HG03196 (cell line): ENCODE measurements at regions not wholly inside any gene's neighbourhood (a gene's known extent, or its start where the extent isn't known, plus 50 kb on each side); places are given as distances from the start of the nearest gene placed in this dataset.
A peak's percentile ranks its signal among the peaks of the same experiment; 100 is the strongest.

ENCODE experiments used
- ATAC-seq: cut with Tn5 transposase; IDR thresholded peaks from one replicate; pipeline ENCODE4 v1.9.1; 2021; ENCODE audit not compliant: unreplicated experiment

GRCh38 chr22:22392131-22392530 is 116.4 kb downstream of the ZNF280B start:
- no peak for ATAC-seq

- no peak for ATAC-seq
These were observed 114.0 kb downstream of the ZNF280B start for GRCh38 chr22:22394591-22394990.

- ATAC-seq = no peak
These were observed 113.3 kb downstream of the ZNF280B start for GRCh38 chr22:22395245-22395644.

GRCh38 chr22:22396741-22397291 is 111.7 kb downstream of the ZNF280B start:
- ATAC-seq = no peak

GRCh38 chr22:22397292-22397870 is 111.2 kb downstream of the ZNF280B start:
- no peak for ATAC-seq

- ATAC-seq = no peak
These were observed 110.5 kb downstream of the ZNF280B start for GRCh38 chr22:22397875-22398524.

- no peak for ATAC-seq
These were observed 109.8 kb downstream of the ZNF280B start for GRCh38 chr22:22398530-22399327.

GRCh38 chr22:22400099-22400498 is 108.4 kb downstream of the ZNF280B start:
- ATAC-seq = no peak

GRCh38 chr22:22400964-22401363 is 107.6 kb downstream of the ZNF280B start:
- ATAC-seq = no peak

GRCh38 chr22:22401381-22401780 is 107.2 kb downstream of the ZNF280B start:
- ATAC-seq = no peak

- no peak for ATAC-seq
These were observed 105.2 kb downstream of the ZNF280B start for GRCh38 chr22:22403306-22403705.

GRCh38 chr22:22403771-22404170 is 104.8 kb downstream of the ZNF280B start:
- no peak for ATAC-seq

GRCh38 chr22:22404598-22405284 is 103.8 kb downstream of the ZNF280B start:
- ATAC-seq = no peak

GRCh38 chr22:22406445-22407027 is 102.0 kb downstream of the ZNF280B start:
- no peak for ATAC-seq

- ATAC-seq = no peak
These were observed 101.5 kb downstream of the ZNF280B start for GRCh38 chr22:22407061-22407460.

- no peak for ATAC-seq
These were observed 100.3 kb downstream of the ZNF280B start for GRCh38 chr22:22408269-22408668.

GRCh38 chr22:22408731-22409696 is 99.5 kb downstream of the ZNF280B start:
- ATAC-seq = peak; percentile 53

- no peak for ATAC-seq
These were observed 98.4 kb downstream of the ZNF280B start for GRCh38 chr22:22410121-22410520.

GRCh38 chr22:22410677-22411076 is 97.9 kb downstream of the ZNF280B start:
- ATAC-seq = no peak

GRCh38 chr22:22414266-22414665 is 94.3 kb downstream of the ZNF280B start:
- ATAC-seq = no peak
